ENCODE measurements at regions not wholly inside any gene's neighbourhood (a gene's known extent, or its start where the extent isn't known, plus 50 kb on each side); places are given as distances from the start of the nearest gene placed in this dataset.

DNA sequence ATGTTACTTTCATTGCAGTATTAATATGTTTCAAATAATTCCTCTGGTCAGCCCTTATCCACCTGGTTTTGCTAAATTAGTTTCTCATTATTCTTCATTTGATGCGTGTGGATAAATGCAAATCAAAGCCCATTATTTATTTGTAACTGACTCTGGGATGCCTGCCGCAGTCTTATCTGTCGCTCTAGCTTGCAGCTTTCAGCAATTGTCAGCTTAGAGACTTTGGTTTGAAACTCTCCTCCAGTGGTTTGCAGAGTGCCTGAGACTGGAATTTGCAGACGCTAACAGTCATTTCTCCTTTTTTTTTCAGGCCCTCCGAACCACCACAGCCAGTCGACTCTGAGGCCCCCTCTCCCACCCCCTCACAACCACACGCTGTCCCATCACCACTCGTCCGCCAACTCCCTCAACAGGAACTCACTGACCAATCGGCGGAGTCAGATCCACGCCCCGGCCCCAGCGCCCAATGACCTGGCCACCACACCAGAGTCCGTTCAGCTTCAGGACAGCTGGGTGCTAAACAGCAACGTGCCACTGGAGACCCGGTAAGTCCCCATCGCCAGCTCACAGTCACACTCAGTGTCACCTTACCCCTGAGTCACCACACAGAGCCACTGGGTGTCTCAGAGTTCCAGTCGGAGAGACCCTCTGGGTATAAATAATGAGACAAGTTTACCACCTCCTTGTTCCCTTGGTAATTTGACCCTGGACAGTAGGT, 339.0 kb upstream of the WWC1 start:
- no peak for DNase-seq

- no peak for DNase-seq
Measured at GRCh38 chr5:167953151-167953798, 338.2 kb upstream of the WWC1 start.

DNA sequence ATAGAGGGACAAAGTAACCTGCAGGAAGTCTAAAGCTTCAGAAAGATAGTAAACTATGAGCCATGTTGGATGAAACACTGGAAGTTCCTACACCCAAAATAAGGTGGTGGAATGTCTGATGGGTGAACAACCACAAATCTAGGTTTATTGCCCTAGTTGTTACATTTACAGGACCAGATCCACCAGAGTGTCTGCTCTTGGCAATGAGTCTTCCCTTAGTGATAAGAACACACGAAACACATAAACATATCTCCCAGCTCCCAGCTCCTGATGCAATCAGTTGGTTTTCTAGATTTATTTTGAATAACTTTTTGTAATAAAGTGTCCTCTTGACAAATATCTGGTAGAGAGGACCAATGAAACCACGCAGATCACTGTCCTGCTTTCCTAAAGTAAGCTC, 329.7 kb upstream of the WWC1 start:
- no peak for DNase-seq

GRCh38 chr5:167964529-167964928, 326.9 kb upstream of the WWC1 start:
- DNase-seq, result no peak

- DNase-seq, result no peak
Measured at GRCh38 chr5:167965710-167966109, 325.7 kb upstream of the WWC1 start.

DNA sequence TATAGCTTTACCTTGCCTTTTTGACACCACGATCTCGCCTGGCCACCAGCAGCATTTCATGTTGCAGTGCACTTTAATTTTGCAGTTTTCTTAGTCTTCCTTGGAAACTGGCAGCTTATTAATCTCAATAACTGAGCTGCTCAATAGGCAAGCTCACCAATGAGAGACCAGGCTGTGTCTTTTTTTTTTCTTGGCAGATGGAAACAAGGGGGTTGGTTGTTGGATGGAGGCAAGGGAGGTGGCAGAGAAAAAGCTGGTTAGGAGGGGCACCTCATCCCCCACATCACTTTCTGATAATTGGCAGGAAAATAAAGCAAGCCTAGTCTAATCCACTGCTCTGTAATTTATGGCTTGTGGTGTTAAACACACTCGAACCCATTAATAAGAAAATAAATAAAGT, 324.5 kb upstream of the WWC1 start:
- DNase-seq, result no peak

GRCh38 chr5:167967494-167968177, 323.8 kb upstream of the WWC1 start:
- no peak for DNase-seq

- DNase-seq, result no peak
Measured at GRCh38 chr5:167968837-167969236, 322.6 kb upstream of the WWC1 start.

- no peak for DNase-seq
Measured at GRCh38 chr5:167969998-167970397, 321.4 kb upstream of the WWC1 start.

DNA sequence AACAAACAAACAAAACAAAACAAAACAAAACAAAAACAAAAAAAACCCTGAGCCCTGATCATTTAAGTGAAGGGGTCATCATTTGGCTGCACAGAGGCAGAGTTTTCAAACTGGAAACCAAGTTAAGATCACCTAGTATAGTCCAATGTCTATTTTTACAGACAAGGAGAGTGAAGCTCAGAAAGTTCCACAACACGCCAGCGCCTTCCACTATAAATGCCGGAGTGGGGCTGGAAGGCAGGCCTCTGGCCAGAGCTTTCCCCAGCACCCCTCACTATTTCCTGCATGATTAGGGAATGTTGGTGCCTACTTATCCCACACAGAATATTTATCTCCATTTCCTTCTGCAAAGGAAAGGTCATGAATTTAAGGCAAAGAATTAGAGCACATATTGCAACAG, 319.7 kb upstream of the WWC1 start:
- DNase-seq, result no peak

DNA sequence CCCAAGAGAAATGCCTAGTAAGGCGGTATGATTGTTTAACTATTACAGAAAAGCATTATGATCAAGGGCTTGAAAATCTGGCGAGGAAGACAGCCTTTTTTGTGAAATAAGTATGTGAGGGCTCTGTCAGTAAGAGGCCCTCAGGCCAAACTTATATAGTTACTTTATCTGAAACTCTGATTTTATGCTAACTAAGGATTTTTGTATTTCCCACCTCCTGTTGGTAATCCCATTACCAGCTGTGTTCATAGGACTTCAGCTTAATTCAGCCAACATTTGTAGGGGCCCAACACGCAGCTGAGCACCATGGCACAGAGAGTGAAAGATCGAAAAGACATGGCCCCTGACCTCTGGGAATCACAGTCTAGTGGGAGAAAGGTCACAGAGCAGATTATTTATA, 318.3 kb upstream of the WWC1 start:
- DNase-seq, result no peak

DNA sequence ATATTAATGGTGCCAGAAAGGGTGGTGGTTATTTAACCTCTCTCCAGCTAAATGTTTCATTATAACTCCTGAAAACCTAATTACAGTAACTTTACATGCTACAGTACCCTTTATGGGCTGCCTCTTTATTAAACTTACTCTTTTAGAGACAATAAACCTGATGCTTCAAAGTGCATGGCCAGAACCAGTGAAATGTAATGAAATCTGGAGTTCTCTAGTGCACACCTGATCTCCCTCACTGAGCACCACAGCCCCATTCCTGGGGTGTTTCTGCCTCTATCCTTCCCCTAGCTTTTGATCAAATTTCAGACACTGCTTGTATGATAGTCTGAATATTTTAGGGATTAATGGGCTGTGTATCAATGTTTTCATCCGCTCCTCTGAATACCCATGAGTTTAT, 306.5 kb upstream of the WWC1 start:
- no peak for DNase-seq

DNA sequence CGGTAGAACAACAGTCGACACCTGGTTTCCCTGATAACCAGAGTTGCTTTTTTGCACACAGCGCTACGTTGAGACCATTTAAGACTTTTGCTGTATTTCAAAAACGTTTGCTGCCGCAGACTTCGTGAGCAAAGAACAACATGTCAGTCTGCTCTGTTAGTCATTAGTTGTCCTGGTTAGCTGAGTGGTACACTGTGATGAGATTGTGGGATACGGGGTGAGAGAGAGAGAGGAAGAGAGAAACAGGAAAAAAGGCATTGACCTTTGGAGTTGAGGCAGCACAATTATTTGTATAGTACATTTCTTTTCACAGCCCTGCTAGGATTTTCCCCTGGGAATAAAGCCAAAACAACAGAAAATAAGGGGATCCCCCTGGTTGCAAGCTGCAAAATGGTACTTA, 306.1 kb upstream of the WWC1 start:
- DNase-seq, result no peak

GRCh38 chr5:167987490-167988280, 303.8 kb upstream of the WWC1 start:
- DNase-seq, result no peak

DNA sequence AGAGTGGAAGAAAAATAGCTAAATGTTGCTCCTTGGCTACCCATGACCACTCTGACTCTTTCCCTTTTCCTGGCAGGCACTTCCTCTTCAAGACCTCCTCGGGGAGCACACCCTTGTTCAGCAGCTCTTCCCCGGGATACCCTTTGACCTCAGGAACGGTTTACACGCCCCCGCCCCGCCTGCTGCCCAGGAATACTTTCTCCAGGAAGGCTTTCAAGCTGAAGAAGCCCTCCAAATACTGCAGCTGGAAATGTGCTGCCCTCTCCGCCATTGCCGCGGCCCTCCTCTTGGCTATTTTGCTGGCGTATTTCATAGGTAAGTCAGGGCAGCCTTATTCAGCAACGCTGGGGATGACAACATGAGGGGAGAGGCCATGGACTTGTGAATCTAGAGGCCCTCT, 298.6 kb upstream of the WWC1 start:
- no peak for DNase-seq

DNA sequence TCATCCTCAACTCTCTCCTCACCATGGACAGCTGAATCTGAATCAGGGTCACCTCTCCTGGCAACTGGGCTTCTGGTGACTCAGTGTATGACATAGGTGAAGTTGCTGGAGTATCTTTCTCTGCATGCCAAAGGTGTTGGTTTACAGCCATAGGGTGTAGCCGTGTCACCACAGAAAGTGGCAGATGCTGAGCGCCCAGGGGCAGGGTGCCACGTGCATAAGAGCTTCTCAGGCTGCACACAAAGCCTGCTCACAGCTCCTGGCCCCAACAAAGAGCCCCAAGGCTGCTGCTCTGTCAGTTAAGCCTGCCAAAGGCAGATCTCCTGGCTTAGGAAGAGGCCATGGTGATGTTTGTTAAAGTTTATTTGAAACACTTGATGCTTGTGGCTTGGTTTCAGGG, 297.7 kb upstream of the WWC1 start:
- peak in 3 of 58 donors; percentile 1 to 5 (median 2) for DNase-seq

GRCh38 chr5:167995844-167996425, 295.5 kb upstream of the WWC1 start:
- no peak for DNase-seq

GRCh38 chr5:167998148-167998767, 293.2 kb upstream of the WWC1 start:
- no peak for DNase-seq

- no peak for DNase-seq
Measured at GRCh38 chr5:167999182-167999581, 292.3 kb upstream of the WWC1 start.

GRCh38 chr5:168001318-168001717, 290.1 kb upstream of the WWC1 start:
- DNase-seq, result no peak

- no peak for DNase-seq
Measured at GRCh38 chr5:168002116-168002515, 289.3 kb upstream of the WWC1 start.
